WTC11 (cell line): ENCODE measurements at regions not wholly inside any gene's neighbourhood (a gene's known extent, or its start where the extent isn't known, plus 50 kb on each side); places are given as distances from the start of the nearest gene placed in this dataset.

Experiments
- ATAC-seq: fragments of 200-7000 bp; cut with Tn5 transposase; 2 replicates; pipeline ENCODE4 v1.10.0; 2021; ENCODE audit warnings: mild to moderate bottlenecking, moderate library complexity
- CTCF ChIA-PET: fragments of 300-600 bp; sonication (Branson Sonifier 250); formaldehyde crosslinking; loops from one replicate; lab custom pipeline; 2021; ENCODE audit warnings: antibody characterized with exemption; lab: Charles Lee
- POLR2A ChIA-PET: fragments of 350-600 bp; sonication (Branson Sonifier 250); formaldehyde crosslinking; loops from one replicate; lab custom pipeline; 2021; ENCODE audit warnings: antibody characterized with exemption; lab: Charles Lee
- DNase-seq: peaks from one replicate; pipeline ENCODE4 v3.0.0; 2021; ENCODE audit warnings: low spot score
- H3K27ac Mint-ChIP-seq: 2 replicates; pipeline ENCODE4 v1.8.0; 2021; ENCODE audit warnings: mixed read lengths
- H3K27me3 Mint-ChIP-seq: 2 replicates; pipeline ENCODE4 v1.8.0; 2021; ENCODE audit warnings: low read depth, mild to moderate bottlenecking, moderate library complexity, mixed read lengths
- H3K36me3 Mint-ChIP-seq: 2 replicates; pipeline ENCODE4 v1.8.0; 2021; ENCODE audit warnings: mixed read lengths
- H3K4me1 Mint-ChIP-seq: 2 replicates; pipeline ENCODE4 v1.8.0; 2022; ENCODE audit warnings: mixed read lengths
- H3K4me3 Mint-ChIP-seq: 2 replicates; pipeline ENCODE4 v1.8.0; 2021; ENCODE audit warnings: mild to moderate bottlenecking, moderate library complexity, mixed read lengths
- H3K9me3 Mint-ChIP-seq: 2 replicates; pipeline ENCODE4 v1.8.0; 2021; ENCODE audit warnings: mixed read lengths
- ATF1 ChIP-seq: sonication (generic); formaldehyde crosslinking; IDR thresholded peaks from 2 replicates; pipeline ENCODE4 v1.8.1; 2023; ENCODE audit warnings: mild to moderate bottlenecking, moderate library complexity, missing genetic modification reagents
- ETV6 ChIP-seq: sonication (generic); formaldehyde crosslinking; IDR thresholded peaks from 2 replicates; pipeline ENCODE4 v1.8.1; 2022; ENCODE audit warnings: mild to moderate bottlenecking, missing genetic modification reagents
- FOXK1 ChIP-seq: sonication (generic); formaldehyde crosslinking; IDR thresholded peaks from 2 replicates; pipeline ENCODE4 v1.8.0; 2022; ENCODE audit warnings: mild to moderate bottlenecking, moderate library complexity, missing genetic modification reagents
- FOXP1 ChIP-seq: sonication (generic); formaldehyde crosslinking; IDR thresholded peaks from 2 replicates; pipeline ENCODE4 v1.8.0; 2022; ENCODE audit warnings: missing genetic modification reagents, mild to moderate bottlenecking, moderate library complexity, borderline replicate concordance
- JUN ChIP-seq: sonication (generic); formaldehyde crosslinking; IDR thresholded peaks from 2 replicates; pipeline ENCODE4 v1.8.0; 2023; ENCODE audit warnings: mild to moderate bottlenecking, missing genetic modification reagents
- KAT7 ChIP-seq: sonication (generic); formaldehyde crosslinking; IDR thresholded peaks from 2 replicates; pipeline ENCODE4 v1.8.1; 2023; ENCODE audit warnings: missing genetic modification reagents, mild to moderate bottlenecking, borderline replicate concordance
- MXD4 ChIP-seq: fragments of 250-450 bp; sonication (Bioruptor Pico); IDR thresholded peaks from 2 replicates; pipeline ENCODE4 v1.8.0; 2021; ENCODE audit warnings: mild to moderate bottlenecking, moderate library complexity, borderline replicate concordance
- NFE2L1 ChIP-seq: sonication (generic); formaldehyde crosslinking; IDR thresholded peaks from 2 replicates; pipeline ENCODE4 v1.8.1; 2023; ENCODE audit warnings: missing genetic modification reagents
- NR1H2 ChIP-seq: sonication (generic); formaldehyde crosslinking; IDR thresholded peaks from 2 replicates; pipeline ENCODE4 v1.9.0; 2021; ENCODE audit warnings: mild to moderate bottlenecking, moderate library complexity, missing genetic modification reagents
- TEAD1 ChIP-seq: sonication (generic); formaldehyde crosslinking; IDR thresholded peaks from 2 replicates; pipeline ENCODE4 v1.8.0; 2022; ENCODE audit warnings: mild to moderate bottlenecking, missing genetic modification reagents
- TEAD4 ChIP-seq: sonication (generic); formaldehyde crosslinking; IDR thresholded peaks from 2 replicates; pipeline ENCODE4 v1.8.0; 2022; ENCODE audit warnings: mild to moderate bottlenecking, missing genetic modification reagents
- TP53 ChIP-seq: sonication (generic); formaldehyde crosslinking; IDR thresholded peaks from 2 replicates; pipeline ENCODE4 v1.8.1; 2023; ENCODE audit warnings: mild to moderate bottlenecking, missing genetic modification reagents
- ZMAT4 ChIP-seq: fragments of 250-450 bp; sonication (Bioruptor Pico); IDR thresholded peaks from 2 replicates; pipeline ENCODE4 v1.9.0; 2021; ENCODE audit warnings: mild to moderate bottlenecking
- ZNF138 ChIP-seq: sonication (generic); formaldehyde crosslinking; conservative IDR thresholded peaks from 2 replicates; pipeline ENCODE4 v1.8.1; 2022; ENCODE audit warnings: mild to moderate bottlenecking, moderate library complexity, missing genetic modification reagents
- ZNF219 ChIP-seq: sonication (generic); formaldehyde crosslinking; IDR thresholded peaks from 2 replicates; pipeline ENCODE4 v1.8.0; 2023; ENCODE audit warnings: missing genetic modification reagents, mild to moderate bottlenecking, borderline replicate concordance
- ZNF232 ChIP-seq: sonication (generic); formaldehyde crosslinking; IDR thresholded peaks from 2 replicates; pipeline ENCODE4 v1.8.0; 2022; ENCODE audit warnings: mild to moderate bottlenecking, missing genetic modification reagents
- ZNF512 ChIP-seq: sonication (generic); formaldehyde crosslinking; IDR thresholded peaks from 2 replicates; pipeline ENCODE4 v1.8.1; 2022; ENCODE audit warnings: missing genetic modification reagents, borderline replicate concordance
- ZSCAN18 ChIP-seq: fragments of 250-450 bp; sonication (Bioruptor Pico); IDR thresholded peaks from 2 replicates; pipeline ENCODE4 v2.1.2; 2022; ENCODE audit warnings: mild to moderate bottlenecking, moderate library complexity
- TF ChIP-seq, protein P1 (sequence below): sonication (generic); formaldehyde crosslinking; IDR thresholded peaks from 2 replicates; pipeline ENCODE4 v1.8.0; 2022; ENCODE audit warnings: mild to moderate bottlenecking, missing genetic modification reagents
- TF ChIP-seq, protein P2 (sequence below): fragments of 250-450 bp; sonication (Bioruptor Pico); IDR thresholded peaks from 2 replicates; pipeline ENCODE4 v1.9.0; 2021; ENCODE audit warnings: mild to moderate bottlenecking, borderline replicate concordance
- TF ChIP-seq, protein P3 (sequence below): sonication (generic); formaldehyde crosslinking; IDR thresholded peaks from 2 replicates; pipeline ENCODE4 v1.8.1; 2022; ENCODE audit warnings: mild to moderate bottlenecking, moderate library complexity, missing genetic modification reagents
- TF ChIP-seq, protein P4 (sequence below): sonication (generic); formaldehyde crosslinking; conservative IDR thresholded peaks from 2 replicates; pipeline ENCODE4 v1.8.1; 2022; ENCODE audit warnings: mild to moderate bottlenecking, missing genetic modification reagents
- TF ChIP-seq, protein P5 (sequence below): fragments of 250-450 bp; sonication (Bioruptor Pico); IDR thresholded peaks from 2 replicates; pipeline ENCODE4 v1.9.0; 2021; ENCODE audit warnings: mild to moderate bottlenecking
- TF ChIP-seq, protein P6 (sequence below): sonication (generic); formaldehyde crosslinking; IDR thresholded peaks from 2 replicates; pipeline ENCODE4 v1.8.0; 2022; ENCODE audit warnings: mild to moderate bottlenecking, missing genetic modification reagents

- Mint-ChIP-seq H3K27me3 (no peaks in the 10 kb centered on the region), H3K27ac (no peak overlapping the region), H3K9me3 (no peaks in the 10 kb centered on the region), H3K36me3 (no peaks in the 10 kb centered on the region), H3K4me3 (no peak overlapping the region), H3K4me1 (peaks cover 6% of the 10 kb centered on the region)
- TF ChIP-seq TEAD4 (no peak), ZNF219 (CRISPR knock-in tag) (no peak), TP53 (no peak), FOXK1 (CRISPR knock-in tag) (no peak), JUN (no peak), NFE2L1 (CRISPR knock-in tag) (no peak)
- TF ChIP-seq, protein P1, sequence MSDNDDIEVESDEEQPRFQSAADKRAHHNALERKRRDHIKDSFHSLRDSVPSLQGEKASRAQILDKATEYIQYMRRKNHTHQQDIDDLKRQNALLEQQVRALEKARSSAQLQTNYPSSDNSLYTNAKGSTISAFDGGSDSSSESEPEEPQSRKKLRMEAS (CRISPR knock-in tag) = no peak
- TF ChIP-seq, protein P2, sequence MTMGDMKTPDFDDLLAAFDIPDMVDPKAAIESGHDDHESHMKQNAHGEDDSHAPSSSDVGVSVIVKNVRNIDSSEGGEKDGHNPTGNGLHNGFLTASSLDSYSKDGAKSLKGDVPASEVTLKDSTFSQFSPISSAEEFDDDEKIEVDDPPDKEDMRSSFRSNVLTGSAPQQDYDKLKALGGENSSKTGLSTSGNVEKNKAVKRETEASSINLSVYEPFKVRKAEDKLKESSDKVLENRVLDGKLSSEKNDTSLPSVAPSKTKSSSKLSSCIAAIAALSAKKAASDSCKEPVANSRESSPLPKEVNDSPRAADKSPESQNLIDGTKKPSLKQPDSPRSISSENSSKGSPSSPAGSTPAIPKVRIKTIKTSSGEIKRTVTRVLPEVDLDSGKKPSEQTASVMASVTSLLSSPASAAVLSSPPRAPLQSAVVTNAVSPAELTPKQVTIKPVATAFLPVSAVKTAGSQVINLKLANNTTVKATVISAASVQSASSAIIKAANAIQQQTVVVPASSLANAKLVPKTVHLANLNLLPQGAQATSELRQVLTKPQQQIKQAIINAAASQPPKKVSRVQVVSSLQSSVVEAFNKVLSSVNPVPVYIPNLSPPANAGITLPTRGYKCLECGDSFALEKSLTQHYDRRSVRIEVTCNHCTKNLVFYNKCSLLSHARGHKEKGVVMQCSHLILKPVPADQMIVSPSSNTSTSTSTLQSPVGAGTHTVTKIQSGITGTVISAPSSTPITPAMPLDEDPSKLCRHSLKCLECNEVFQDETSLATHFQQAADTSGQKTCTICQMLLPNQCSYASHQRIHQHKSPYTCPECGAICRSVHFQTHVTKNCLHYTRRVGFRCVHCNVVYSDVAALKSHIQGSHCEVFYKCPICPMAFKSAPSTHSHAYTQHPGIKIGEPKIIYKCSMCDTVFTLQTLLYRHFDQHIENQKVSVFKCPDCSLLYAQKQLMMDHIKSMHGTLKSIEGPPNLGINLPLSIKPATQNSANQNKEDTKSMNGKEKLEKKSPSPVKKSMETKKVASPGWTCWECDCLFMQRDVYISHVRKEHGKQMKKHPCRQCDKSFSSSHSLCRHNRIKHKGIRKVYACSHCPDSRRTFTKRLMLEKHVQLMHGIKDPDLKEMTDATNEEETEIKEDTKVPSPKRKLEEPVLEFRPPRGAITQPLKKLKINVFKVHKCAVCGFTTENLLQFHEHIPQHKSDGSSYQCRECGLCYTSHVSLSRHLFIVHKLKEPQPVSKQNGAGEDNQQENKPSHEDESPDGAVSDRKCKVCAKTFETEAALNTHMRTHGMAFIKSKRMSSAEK (CRISPR knock-in tag) = no peak
- TF ChIP-seq, protein P3, sequence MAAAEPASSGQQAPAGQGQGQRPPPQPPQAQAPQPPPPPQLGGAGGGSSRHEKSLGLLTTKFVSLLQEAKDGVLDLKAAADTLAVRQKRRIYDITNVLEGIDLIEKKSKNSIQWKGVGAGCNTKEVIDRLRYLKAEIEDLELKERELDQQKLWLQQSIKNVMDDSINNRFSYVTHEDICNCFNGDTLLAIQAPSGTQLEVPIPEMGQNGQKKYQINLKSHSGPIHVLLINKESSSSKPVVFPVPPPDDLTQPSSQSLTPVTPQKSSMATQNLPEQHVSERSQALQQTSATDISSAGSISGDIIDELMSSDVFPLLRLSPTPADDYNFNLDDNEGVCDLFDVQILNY = no peak
- TF ChIP-seq, protein P4, sequence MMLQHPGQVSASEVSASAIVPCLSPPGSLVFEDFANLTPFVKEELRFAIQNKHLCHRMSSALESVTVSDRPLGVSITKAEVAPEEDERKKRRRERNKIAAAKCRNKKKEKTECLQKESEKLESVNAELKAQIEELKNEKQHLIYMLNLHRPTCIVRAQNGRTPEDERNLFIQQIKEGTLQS = no peak
- TF ChIP-seq, protein P5, sequence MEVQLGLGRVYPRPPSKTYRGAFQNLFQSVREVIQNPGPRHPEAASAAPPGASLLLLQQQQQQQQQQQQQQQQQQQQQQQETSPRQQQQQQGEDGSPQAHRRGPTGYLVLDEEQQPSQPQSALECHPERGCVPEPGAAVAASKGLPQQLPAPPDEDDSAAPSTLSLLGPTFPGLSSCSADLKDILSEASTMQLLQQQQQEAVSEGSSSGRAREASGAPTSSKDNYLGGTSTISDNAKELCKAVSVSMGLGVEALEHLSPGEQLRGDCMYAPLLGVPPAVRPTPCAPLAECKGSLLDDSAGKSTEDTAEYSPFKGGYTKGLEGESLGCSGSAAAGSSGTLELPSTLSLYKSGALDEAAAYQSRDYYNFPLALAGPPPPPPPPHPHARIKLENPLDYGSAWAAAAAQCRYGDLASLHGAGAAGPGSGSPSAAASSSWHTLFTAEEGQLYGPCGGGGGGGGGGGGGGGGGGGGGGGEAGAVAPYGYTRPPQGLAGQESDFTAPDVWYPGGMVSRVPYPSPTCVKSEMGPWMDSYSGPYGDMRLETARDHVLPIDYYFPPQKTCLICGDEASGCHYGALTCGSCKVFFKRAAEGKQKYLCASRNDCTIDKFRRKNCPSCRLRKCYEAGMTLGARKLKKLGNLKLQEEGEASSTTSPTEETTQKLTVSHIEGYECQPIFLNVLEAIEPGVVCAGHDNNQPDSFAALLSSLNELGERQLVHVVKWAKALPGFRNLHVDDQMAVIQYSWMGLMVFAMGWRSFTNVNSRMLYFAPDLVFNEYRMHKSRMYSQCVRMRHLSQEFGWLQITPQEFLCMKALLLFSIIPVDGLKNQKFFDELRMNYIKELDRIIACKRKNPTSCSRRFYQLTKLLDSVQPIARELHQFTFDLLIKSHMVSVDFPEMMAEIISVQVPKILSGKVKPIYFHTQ (CRISPR knock-in tag) = no peak
- POLR2A ChIA-PET = no interaction called here
- CTCF ChIA-PET = no interaction called here
- DNase-seq (no peak), ATAC-seq (no peak)
These were observed 254.2 kb downstream of the SYK start for GRCh38 chr9:91055845-91056244.

DNA sequence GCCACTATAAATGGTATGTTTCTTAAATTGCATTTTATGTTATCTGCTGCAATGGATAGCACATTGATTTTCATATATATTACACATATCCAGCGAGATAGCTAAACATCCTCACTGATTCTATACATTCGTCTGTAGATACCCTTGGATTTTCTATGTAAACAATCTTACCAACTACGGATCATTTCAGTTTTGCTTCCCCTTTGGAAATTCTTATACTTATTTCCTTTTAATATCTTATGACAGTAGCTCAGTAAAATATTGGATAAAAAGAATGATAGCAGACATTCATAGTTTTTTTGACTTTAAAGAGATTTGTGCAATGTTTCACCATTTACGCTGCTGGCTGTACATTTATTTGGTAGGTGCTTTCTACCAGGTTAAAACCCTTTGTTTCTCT lies 254.9 kb downstream of the SYK start:
- H3K27ac Mint-ChIP-seq = no peak overlapping the region
- H3K4me3 Mint-ChIP-seq = no peak overlapping the region
- H3K27me3 Mint-ChIP-seq = no peaks in the 10 kb centered on the region
- POLR2A ChIA-PET = no interaction called here
- ATAC-seq = no peak
- peaks cover under 1% of the 10 kb centered on the region; the same call in 1 of the 2 replicates for H3K36me3 Mint-ChIP-seq
- peaks cover 3% of the 10 kb centered on the region for H3K9me3 Mint-ChIP-seq
- DNase-seq = no peak
- CTCF ChIA-PET = no interaction called here
- H3K4me1 Mint-ChIP-seq = peaks cover 13% of the 10 kb centered on the region
- TF ChIP-seq ZNF512 (CRISPR knock-in tag) (no peak), ZMAT4 (CRISPR knock-in tag) (no peak), FOXP1 (CRISPR knock-in tag) (no peak), ZSCAN18 (CRISPR knock-in tag) (no peak), ATF1 (CRISPR knock-in tag) (no peak), KAT7 (CRISPR knock-in tag) (no peak), NR1H2 (CRISPR knock-in tag) (no peak), ZNF232 (CRISPR knock-in tag) (no peak), NFE2L1 (CRISPR knock-in tag) (no peak), ETV6 (CRISPR knock-in tag) (no peak), TEAD1 (no peak), ZNF138 (CRISPR knock-in tag) (no peak), MXD4 (CRISPR knock-in tag) (no peak)
- TF ChIP-seq, protein P6, sequence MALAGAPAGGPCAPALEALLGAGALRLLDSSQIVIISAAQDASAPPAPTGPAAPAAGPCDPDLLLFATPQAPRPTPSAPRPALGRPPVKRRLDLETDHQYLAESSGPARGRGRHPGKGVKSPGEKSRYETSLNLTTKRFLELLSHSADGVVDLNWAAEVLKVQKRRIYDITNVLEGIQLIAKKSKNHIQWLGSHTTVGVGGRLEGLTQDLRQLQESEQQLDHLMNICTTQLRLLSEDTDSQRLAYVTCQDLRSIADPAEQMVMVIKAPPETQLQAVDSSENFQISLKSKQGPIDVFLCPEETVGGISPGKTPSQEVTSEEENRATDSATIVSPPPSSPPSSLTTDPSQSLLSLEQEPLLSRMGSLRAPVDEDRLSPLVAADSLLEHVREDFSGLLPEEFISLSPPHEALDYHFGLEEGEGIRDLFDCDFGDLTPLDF (CRISPR knock-in tag) = no peak
